ENCODE measurements at regions not wholly inside any gene's neighbourhood (a gene's known extent, or its start where the extent isn't known, plus 50 kb on each side); places are given as distances from the start of the nearest gene placed in this dataset.

DNA sequence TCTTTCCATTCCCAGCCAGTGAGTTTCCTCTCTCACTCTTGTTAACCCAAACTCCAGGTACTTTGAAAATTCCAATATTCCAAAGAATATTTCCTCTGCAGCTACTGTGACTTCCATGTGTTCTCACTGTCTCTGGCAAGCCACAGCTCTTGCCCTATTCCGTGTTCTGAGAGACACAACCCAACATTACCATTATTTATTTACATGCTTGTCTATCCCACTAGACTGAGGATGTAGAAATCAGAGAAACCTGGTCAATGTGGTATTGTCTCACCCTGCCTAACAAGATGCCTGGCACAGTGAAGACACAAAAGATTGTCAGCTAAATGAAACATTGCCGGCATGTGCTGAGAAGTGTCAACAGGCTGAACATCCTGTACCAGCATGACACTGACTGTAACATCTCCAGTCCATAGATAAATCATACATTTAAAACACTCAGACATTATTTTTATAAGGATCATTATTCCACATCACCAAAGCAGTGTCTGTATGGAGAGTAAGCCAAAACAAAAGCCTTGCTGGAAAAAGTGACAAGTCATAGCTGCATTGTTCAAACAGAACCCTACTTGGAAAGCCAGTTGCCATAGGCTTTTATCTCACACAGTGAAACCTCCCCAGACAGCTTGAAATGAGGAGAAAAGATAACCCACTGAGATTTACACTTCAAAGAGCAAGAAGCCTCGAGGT, 72.3 kb downstream of the SIPA1L2 start:
- TF ChIP-seq, protein P1, sequence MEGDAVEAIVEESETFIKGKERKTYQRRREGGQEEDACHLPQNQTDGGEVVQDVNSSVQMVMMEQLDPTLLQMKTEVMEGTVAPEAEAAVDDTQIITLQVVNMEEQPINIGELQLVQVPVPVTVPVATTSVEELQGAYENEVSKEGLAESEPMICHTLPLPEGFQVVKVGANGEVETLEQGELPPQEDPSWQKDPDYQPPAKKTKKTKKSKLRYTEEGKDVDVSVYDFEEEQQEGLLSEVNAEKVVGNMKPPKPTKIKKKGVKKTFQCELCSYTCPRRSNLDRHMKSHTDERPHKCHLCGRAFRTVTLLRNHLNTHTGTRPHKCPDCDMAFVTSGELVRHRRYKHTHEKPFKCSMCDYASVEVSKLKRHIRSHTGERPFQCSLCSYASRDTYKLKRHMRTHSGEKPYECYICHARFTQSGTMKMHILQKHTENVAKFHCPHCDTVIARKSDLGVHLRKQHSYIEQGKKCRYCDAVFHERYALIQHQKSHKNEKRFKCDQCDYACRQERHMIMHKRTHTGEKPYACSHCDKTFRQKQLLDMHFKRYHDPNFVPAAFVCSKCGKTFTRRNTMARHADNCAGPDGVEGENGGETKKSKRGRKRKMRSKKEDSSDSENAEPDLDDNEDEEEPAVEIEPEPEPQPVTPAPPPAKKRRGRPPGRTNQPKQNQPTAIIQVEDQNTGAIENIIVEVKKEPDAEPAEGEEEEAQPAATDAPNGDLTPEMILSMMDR (IDR thresholded peaks at IDR 0.05; ENCODE audit: poor library complexity, severe bottlenecking): no peak
- TF ChIP-seq POLR2AphosphoS5 (IDR thresholded peaks at IDR 0.05) (peak; percentile 11), EP300 (conservative IDR thresholded peaks at IDR 0.05; ENCODE audit: poor library complexity, severe bottlenecking) (peak; percentile 34)
